ENCODE measurements at regions not wholly inside any gene's neighbourhood (a gene's known extent, or its start where the extent isn't known, plus 50 kb on each side); places are given as distances from the start of the nearest gene placed in this dataset.
"Not testable (repeated sequence)": the region's sequence is repeated elsewhere in the genome, so short reads cannot be mapped to it uniquely, and the experiment has no call there.

DNA sequence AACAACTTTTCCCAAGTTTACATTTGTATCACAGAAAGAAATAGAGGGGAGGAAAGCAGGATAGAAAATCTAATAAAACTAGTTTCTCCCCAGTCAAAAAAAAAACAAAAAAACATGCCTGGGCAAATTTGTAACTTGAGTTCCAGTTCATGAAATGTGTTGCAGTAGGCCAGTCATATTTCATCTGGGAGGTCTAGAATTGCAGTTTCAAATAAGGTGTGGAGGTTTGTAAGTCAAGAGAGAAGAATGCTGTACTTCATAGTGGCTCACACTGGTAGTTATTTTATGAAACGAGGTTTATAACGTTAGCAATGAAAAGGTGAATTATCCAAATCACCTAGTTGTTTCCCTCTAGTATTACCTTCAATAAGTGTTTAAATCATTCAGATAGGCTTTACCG is 1313.9 kb upstream of the SLC39A10 start:
- H3K4me3 ChIP-seq (ENCODE audit: low read depth, low read length) = no peak overlapping the region

DNA sequence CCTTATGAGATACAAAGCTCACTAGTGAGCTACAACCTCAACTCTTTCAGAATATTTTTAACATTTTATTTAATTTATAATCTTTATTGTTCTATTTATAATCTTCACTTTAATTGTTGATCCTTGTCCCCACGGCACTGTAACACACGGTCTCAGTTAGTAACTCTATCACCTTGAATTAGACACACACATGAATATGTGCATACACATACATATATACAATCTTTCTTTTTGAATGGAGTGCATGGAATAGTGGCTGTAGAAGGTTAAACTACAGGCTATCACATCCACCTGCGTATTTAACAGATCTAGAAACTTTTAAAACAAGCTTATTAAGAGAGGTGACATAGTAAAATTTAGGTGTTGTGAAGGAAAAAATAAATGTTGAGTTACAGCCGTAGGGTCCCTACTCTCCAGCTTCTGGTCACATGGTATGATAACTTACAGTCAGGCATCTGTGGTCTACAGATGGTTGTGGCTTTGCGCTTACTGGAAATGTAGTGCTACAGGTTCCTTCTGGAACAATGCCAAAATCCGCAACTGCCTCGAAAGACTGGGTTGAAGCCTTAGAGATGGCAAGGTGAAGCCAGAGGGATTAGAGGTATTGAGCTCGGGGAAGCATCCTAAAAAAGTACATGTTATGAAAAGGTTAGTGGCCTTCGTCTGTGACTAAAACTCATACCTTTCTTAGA is 1324.1 kb upstream of the SLC39A10 start:
- H3K4me3 ChIP-seq (ENCODE audit: low read depth, low read length) = no peak overlapping the region

DNA sequence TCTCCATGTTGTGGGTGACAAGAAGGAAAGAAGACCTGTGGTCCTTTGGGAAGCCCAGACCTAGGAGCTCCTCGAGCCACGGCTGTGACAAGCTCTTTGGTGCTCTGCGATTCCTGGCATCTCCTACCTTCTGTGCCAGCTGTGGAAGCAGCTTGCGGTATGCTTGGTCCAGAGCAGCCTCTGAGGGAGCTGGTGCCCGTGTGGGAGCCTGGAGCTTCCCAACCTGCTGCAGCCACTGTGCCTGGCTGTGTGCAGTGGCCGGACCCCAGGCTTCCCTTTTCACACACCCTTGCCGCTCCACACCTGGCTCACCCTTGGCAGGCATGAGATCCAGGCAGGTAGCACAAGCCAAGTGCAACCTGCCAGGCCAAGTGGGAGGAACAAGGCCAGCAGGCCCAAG is 1328.6 kb upstream of the SLC39A10 start:
- H3K4me3 ChIP-seq (ENCODE audit: low read depth, low read length) = no peak overlapping the region

GRCh38 chr2:194327196-194327888 is 1329.7 kb upstream of the SLC39A10 start:
- H3K4me3 ChIP-seq (ENCODE audit: low read depth, low read length) = no peak overlapping the region

DNA sequence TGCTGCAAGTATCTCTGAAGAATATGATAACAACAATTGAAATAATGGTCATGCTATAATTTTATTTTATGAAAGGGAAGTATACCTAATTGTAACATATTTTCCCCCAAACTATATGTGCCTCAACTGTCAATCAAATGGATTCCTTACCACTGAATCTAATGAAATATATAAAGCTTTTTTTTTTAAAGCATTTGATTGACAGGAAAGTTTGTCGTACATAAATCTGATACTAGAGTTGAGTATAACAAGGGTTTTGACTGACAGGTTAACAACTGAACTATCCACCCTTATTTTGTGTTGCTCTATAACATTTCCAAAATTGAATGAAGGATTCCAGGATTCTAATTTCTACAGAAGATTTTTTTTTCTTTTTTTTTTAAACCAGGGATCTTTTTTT is 1333.3 kb upstream of the SLC39A10 start:
- H3K4me3 ChIP-seq (ENCODE audit: low read depth, low read length) = no peak overlapping the region

DNA sequence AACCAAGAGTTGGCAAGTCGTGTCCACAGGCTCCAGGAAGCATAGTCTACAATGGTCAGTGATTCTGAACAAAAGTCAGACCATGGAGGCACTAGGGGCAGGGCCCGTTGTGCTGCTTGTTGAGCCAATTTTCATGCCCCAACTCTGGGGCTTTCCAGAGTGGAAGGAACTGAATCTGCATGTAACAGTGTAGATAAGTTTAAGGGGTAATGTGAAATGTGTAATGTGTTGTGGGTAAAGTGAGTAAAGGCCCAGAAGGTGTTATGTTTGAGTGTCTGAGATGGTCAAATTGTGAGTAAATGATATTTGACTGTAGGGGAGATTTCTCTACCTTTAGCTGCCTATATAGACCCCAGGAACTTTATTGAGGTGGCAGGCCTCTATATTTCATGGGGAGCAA is 1336.5 kb upstream of the SLC39A10 start:
- H3K4me3 ChIP-seq (ENCODE audit: low read depth, low read length) = no peak overlapping the region

- H3K4me3 ChIP-seq (ENCODE audit: low read depth, low read length) = no peak overlapping the region
Measured at GRCh38 chr2:194319222-194319992, 1337.6 kb upstream of the SLC39A10 start.

DNA sequence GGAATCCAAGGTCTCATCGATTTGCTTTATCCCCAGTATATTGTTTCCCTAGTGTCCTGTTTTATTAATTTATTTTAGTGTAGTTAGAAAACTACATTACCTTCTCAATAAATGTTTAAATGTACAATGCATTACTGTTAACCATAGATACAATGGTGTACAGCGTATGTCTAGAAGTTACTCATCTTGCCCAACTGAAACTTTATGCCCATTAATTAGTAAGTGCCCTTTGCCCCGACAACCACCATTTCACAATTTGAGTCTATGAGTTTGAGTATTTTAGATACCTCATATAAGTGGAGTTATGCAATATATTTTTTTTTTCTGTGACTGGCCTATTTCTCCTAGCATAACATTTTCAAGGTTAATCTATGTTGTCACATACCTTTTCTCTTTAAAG is 1343.0 kb upstream of the SLC39A10 start:
- H3K4me3 ChIP-seq (ENCODE audit: low read depth, low read length) = no peak overlapping the region

DNA sequence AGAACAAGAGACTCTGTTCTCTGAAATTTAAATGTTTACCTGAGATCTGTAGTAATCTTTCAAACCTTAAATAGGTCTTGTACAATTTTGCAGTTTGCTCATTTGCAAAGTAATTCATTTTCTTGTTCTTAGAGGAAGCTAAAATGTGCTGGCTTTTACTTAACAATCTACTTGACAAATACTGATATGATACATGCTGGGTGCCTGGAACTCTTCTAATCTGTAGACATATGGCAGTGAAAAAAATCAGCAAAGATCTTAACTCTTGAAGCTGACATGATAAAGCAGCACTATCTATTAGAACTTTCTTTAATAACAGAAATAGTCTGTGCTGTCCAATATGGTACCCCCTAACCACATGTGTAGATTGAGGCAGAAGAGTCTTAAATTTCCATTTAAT is 1352.8 kb upstream of the SLC39A10 start:
- H3K4me3 ChIP-seq (ENCODE audit: low read depth, low read length) = no peak overlapping the region

GRCh38 chr2:194301946-194302345 is 1355.1 kb upstream of the SLC39A10 start:
- H3K4me3 ChIP-seq (ENCODE audit: low read depth, low read length) = no peak overlapping the region

DNA sequence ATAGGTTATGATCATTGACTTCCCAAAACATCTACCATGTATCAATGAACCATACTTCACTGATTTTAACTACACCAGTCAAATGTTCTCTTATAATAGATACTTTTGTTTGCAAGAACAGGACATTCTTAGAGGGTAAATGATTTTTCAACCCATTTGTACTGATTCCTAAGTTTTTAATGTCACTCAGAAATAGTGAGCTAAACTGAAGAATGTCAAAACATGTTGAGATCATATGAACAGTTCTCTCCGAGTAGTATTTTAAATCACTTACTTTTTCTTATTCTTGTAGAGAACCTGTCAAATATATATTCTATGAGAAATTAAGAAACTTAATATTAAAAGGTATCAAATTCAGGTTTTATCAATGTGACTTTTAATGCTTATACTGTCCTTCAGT is 1362.9 kb upstream of the SLC39A10 start:
- no peak overlapping the region for H3K4me3 ChIP-seq (ENCODE audit: low read depth, low read length)

- H3K4me3 ChIP-seq (ENCODE audit: low read depth, low read length) = no peak overlapping the region
Measured at GRCh38 chr2:194291104-194291503, 1365.9 kb upstream of the SLC39A10 start.

DNA sequence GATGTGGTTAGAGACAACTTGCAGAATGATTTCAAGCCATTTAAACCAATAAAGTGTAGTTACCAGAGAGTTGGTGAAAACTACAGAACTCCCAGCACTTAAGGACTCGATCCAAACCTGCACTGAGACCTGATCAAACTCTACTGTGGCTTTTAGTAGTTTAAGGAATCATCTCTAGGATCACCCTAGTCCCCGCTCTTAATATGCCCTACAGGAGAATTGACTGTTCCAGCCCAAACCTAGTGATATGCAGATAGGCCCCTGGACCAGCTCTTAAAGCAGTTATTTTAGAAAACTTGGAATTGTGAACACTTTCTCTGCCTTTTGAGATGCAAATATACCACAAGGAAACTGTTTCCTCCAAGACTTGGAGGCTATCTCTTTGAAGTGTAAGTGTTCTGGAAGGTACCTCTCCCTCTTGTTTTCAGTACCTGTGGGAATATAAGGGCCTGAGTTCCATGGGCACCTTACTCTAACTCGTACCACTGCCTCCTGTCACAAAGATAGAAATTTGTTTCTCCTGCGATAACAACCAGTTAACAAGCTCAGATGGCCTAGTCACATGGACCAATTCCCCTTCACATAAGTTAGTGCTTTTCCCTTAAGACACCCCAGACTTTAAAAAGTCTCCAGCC is 1367.2 kb upstream of the SLC39A10 start:
- H3K4me3 ChIP-seq (ENCODE audit: low read depth, low read length) = no peak overlapping the region

- not testable (repeated sequence) for H3K4me3 ChIP-seq (ENCODE audit: low read depth, low read length)
Measured at GRCh38 chr2:194276667-194277066, 1380.4 kb upstream of the SLC39A10 start.

- H3K4me3 ChIP-seq (ENCODE audit: low read depth, low read length) = no peak overlapping the region
Measured at GRCh38 chr2:194271293-194271961, 1385.6 kb upstream of the SLC39A10 start.

DNA sequence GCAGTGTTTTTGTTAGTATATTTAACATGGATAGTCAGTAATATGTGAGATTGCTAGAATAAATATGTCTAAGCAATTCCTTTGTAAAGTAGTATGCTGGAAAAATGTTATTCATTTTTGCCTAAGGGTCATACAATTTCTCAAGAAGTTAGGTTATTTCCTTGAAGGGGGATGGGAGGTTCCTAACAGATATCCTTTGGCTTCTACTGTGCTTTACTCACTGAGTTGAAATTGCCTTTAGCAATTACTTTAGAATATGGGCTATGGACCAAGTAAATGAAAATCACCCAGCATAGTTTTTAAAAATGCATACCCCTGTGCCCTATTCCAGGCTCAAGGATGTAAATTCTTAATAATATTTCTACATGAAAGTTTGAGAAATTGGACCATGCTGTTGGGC is 1386.4 kb upstream of the SLC39A10 start:
- H3K4me3 ChIP-seq (ENCODE audit: low read depth, low read length) = no peak overlapping the region

- H3K4me3 ChIP-seq (ENCODE audit: low read depth, low read length) = no peak overlapping the region
Measured at GRCh38 chr2:194264586-194264985, 1392.4 kb upstream of the SLC39A10 start.

- no peak overlapping the region for H3K4me3 ChIP-seq (ENCODE audit: low read depth, low read length)
Measured at GRCh38 chr2:194260185-194260584, 1396.8 kb upstream of the SLC39A10 start.

- H3K4me3 ChIP-seq (ENCODE audit: low read depth, low read length) = no peak overlapping the region
Measured at GRCh38 chr2:194257095-194257494, 1399.9 kb upstream of the SLC39A10 start.

- no peak overlapping the region for H3K4me3 ChIP-seq (ENCODE audit: low read depth, low read length)
Measured at GRCh38 chr2:194253528-194254259, 1403.3 kb upstream of the SLC39A10 start.
